ENCODE measurements at regions not wholly inside any gene's neighbourhood (a gene's known extent, or its start where the extent isn't known, plus 50 kb on each side); places are given as distances from the start of the nearest gene placed in this dataset.
A peak's percentile ranks its signal among the peaks of the same experiment; 100 is the strongest.

DNA sequence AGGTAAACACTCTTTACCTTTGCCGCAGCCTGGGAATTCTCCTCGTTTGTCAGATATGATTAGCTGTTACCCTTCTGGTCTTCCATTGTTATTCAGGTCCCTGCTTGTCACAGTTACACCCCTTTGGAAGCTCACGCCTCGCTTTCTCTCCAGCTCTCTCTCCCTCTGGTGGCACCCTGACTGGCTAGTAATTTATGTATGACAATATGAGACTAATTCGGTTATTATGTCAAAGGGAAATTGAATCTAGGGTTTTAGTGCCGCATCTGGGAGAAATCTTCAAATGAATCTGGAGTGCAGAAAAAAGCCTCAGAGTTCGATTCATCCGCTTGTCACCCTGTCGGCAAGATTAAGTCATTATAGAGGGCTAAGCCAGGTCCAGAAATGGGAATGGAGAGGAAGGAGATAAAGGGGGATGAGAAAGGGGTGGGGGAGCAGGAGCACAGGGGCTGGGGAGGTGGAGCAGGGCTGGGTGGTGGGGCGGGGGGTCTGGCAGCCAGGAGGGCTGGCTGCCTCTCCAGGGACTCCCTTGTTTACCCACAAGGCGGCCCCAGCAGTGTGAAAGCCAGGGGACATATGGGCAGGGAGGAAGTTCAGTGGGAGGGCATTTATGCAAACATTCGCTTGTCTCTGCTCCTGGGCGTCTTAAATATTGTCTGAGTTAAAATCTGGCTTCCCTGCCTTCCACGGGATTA is 179.0 kb upstream of the NECTIN1 start:
- H3K36me3 Mint-ChIP-seq (ENCODE audit: low read depth) = no peaks in the 10 kb centered on the region
- DNase-seq (ENCODE audit: low spot score) (no peak), ATAC-seq (peak; percentile 58)
- Histone ChIP-seq H3K27me3 (ENCODE audit: insufficient read depth) (no peaks in the 10 kb centered on the region), H3K27ac (ENCODE audit: low read depth) (no peak overlapping the region), H3K79me2 (replicated peaks; ENCODE audit: insufficient read depth) (no peaks in the 10 kb centered on the region), H3K4me1 (ENCODE audit: insufficient read depth) (peaks cover 6% of the 10 kb centered on the region), H3K36me3 (ENCODE audit: insufficient read depth) (no peaks in the 10 kb centered on the region), H3K4me3 (no peak overlapping the region), H3K9me2 (ENCODE audit: insufficient read depth) (no peaks in the 10 kb centered on the region; the same call in 1 of the 2 replicates), H4K20me1 (replicated peaks; ENCODE audit: insufficient read depth) (no peaks in the 10 kb centered on the region), H3K4me2 (no peak overlapping the region), H2AFZ (no peak overlapping the region; the same call in 1 of the 2 replicates), H3F3A (replicated peaks; ENCODE audit: low read depth) (no peaks in the 10 kb centered on the region)
- no peak for TF ChIP-seq ZNF331 (CRISPR knock-in tag; IDR thresholded peaks at IDR 0.05; ENCODE audit: low read depth)
- TF ChIP-seq, protein P1, sequence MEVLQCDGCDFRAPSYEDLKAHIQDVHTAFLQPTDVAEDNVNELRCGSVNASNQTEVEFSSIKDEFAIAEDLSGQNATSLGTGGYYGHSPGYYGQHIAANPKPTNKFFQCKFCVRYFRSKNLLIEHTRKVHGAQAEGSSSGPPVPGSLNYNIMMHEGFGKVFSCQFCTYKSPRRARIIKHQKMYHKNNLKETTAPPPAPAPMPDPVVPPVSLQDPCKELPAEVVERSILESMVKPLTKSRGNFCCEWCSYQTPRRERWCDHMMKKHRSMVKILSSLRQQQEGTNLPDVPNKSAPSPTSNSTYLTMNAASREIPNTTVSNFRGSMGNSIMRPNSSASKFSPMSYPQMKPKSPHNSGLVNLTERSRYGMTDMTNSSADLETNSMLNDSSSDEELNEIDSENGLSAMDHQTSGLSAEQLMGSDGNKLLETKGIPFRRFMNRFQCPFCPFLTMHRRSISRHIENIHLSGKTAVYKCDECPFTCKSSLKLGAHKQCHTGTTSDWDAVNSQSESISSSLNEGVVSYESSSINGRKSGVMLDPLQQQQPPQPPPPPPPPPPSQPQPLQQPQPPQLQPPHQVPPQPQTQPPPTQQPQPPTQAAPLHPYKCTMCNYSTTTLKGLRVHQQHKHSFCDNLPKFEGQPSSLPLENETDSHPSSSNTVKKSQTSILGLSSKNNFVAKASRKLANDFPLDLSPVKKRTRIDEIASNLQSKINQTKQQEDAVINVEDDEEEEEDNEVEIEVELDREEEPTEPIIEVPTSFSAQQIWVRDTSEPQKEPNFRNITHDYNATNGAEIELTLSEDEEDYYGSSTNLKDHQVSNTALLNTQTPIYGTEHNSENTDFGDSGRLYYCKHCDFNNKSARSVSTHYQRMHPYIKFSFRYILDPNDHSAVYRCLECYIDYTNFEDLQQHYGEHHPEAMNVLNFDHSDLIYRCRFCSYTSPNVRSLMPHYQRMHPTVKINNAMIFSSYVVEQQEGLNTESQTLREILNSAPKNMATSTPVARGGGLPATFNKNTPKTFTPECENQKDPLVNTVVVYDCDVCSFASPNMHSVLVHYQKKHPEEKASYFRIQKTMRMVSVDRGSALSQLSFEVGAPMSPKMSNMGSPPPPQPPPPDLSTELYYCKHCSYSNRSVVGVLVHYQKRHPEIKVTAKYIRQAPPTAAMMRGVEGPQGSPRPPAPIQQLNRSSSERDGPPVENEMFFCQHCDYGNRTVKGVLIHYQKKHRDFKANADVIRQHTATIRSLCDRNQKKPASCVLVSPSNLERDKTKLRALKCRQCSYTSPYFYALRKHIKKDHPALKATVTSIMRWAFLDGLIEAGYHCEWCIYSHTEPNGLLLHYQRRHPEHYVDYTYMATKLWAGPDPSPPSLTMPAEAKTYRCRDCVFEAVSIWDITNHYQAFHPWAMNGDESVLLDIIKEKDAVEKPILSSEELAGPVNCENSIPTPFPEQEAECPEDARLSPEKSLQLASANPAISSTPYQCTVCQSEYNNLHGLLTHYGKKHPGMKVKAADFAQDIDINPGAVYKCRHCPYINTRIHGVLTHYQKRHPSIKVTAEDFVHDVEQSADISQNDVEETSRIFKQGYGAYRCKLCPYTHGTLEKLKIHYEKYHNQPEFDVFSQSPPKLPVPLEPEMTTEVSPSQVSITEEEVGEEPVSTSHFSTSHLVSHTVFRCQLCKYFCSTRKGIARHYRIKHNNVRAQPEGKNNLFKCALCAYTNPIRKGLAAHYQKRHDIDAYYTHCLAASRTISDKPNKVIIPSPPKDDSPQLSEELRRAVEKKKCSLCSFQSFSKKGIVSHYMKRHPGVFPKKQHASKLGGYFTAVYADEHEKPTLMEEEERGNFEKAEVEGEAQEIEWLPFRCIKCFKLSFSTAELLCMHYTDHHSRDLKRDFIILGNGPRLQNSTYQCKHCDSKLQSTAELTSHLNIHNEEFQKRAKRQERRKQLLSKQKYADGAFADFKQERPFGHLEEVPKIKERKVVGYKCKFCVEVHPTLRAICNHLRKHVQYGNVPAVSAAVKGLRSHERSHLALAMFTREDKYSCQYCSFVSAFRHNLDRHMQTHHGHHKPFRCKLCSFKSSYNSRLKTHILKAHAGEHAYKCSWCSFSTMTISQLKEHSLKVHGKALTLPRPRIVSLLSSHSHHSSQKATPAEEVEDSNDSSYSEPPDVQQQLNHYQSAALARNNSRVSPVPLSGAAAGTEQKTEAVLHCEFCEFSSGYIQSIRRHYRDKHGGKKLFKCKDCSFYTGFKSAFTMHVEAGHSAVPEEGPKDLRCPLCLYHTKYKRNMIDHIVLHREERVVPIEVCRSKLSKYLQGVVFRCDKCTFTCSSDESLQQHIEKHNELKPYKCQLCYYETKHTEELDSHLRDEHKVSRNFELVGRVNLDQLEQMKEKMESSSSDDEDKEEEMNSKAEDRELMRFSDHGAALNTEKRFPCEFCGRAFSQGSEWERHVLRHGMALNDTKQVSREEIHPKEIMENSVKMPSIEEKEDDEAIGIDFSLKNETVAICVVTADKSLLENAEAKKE (CRISPR knock-in tag; IDR thresholded peaks at IDR 0.05) = no peak
- TF ChIP-seq, protein P2, sequence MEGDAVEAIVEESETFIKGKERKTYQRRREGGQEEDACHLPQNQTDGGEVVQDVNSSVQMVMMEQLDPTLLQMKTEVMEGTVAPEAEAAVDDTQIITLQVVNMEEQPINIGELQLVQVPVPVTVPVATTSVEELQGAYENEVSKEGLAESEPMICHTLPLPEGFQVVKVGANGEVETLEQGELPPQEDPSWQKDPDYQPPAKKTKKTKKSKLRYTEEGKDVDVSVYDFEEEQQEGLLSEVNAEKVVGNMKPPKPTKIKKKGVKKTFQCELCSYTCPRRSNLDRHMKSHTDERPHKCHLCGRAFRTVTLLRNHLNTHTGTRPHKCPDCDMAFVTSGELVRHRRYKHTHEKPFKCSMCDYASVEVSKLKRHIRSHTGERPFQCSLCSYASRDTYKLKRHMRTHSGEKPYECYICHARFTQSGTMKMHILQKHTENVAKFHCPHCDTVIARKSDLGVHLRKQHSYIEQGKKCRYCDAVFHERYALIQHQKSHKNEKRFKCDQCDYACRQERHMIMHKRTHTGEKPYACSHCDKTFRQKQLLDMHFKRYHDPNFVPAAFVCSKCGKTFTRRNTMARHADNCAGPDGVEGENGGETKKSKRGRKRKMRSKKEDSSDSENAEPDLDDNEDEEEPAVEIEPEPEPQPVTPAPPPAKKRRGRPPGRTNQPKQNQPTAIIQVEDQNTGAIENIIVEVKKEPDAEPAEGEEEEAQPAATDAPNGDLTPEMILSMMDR (conservative IDR thresholded peaks at IDR 0.05; ENCODE audit: low read depth in 2 of 2) = 0 out of 4 replicates have a peak, but pooled peaks of 1 of the 2 experiments have one; percentile 12
- no peak for TF ChIP-seq EZH2phosphoT487 (IDR thresholded peaks at IDR 0.05; ENCODE audit: unreplicated experiment)
- TF ChIP-seq NANOG (IDR thresholded peaks at IDR 0.05; ENCODE audit: borderline replicate concordance) = no peak
- H3K4me1 Mint-ChIP-seq = peaks cover 24% of the 10 kb centered on the region
- no peak overlapping the region; the same call in 1 of the 2 replicates for H3K27ac Mint-ChIP-seq
- no peaks in the 10 kb centered on the region; the same call in 2 of the 3 replicates for H3K9me3 Mint-ChIP-seq
- peaks cover 8% of the 10 kb centered on the region for H3K27me3 Mint-ChIP-seq (ENCODE audit: insufficient read depth, low read depth, poor library complexity)
- no peak overlapping the region for H3K4me3 Mint-ChIP-seq
